Testis (tissue), 2 donors: ENCODE measurements at regions not wholly inside any gene's neighbourhood (a gene's known extent, or its start where the extent isn't known, plus 50 kb on each side); places are given as distances from the start of the nearest gene placed in this dataset.

Experiments used
- DNase-seq: peaks from one replicate; pipeline ENCODE4 v3.0.0-alpha.2; 2019
- H3K27ac ChIP-seq, 2 donors: fragments of 200-600 bp; sonication (generic); one replicate each; pipeline ENCODE4 v1.5.1; 2019
- H3K27me3 ChIP-seq: fragments of 200-600 bp; sonication (generic); one replicate; pipeline ENCODE4 v1.5.1; 2019
- H3K36me3 ChIP-seq: fragments of 200-600 bp; sonication (generic); one replicate; pipeline ENCODE4 v1.5.1; 2017; ENCODE audit warnings: low read depth; ENCODE audit errors: missing control alignments
- H3K4me1 ChIP-seq: fragments of 200-600 bp; sonication (generic); one replicate; pipeline ENCODE4 v1.5.1; 2019
- H3K4me3 ChIP-seq, 2 donors: fragments of 200-600 bp; sonication (generic); one replicate each; pipeline ENCODE4 v1.5.1; 2017 to 2019
- H3K9me3 ChIP-seq: fragments of 200-600 bp; sonication (generic); one replicate; pipeline ENCODE4 v1.5.1; 2017
- POLR2A ChIP-seq: fragments of 450-650 bp; IDR thresholded peaks from one replicate; pipeline ENCODE4 v1.6.1; 2017; ENCODE audit warnings: antibody characterized with exemption, mild to moderate bottlenecking, moderate library complexity
- WGBS, 2 donors: methylation state at CpG; one replicate each; pipeline ENCODE4 v1.1.5; 2018; 5-methylcytosine and 5-hydroxymethylcytosine counted together
- intact Hi-C: fragments of 100-400 bp; cut with DNase I; formaldehyde crosslinking; loops from one replicate; pipeline ENCODE4 v1.15.1; 2023; ENCODE audit warnings: low total_unique reads
- TF ChIP-seq, protein P1 (sequence below), 3 experiments: fragments of 450-650 bp in 2 of 3; fragments of 200-600 bp in 1 of 3; sonication (generic) in 1 of 3; IDR thresholded peaks; one replicate each; pipeline ENCODE4 v1.5.1; 2016 to 2019; ENCODE audit warnings: antibody characterized with exemption in 3 of 3, mild to moderate bottlenecking in 2 of 3, moderate library complexity in 1 of 3

DNA sequence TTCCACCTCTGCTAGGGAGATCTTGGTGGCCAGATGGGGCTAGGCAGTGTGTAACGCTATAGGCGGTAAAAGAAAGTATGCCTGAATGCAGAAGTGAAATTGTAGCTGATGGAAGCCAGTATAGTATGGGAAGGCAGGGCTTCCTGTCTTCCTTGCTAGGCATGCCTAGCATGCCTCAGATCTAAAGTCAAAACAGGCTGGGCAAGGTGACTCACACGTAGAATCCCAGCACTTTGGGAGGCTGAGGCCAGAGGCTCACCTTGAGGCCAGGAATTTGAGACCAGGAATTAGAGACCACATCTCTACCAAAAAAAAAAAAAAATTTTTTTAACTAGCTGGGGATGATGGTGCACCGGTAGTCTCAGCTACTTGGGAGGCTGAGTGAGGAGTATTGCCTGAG is 281.7 kb upstream of the MTNR1B start:
- no peaks in the 10 kb centered on the region for H3K9me3 ChIP-seq
- no peaks in the 10 kb centered on the region for H3K4me1 ChIP-seq
- H3K4me3 ChIP-seq, result no peak overlapping the region
- 88 to 96% methylated on average over 4 of the region's 4 CpGs for WGBS, 2 donors
- TF ChIP-seq, protein P1, sequence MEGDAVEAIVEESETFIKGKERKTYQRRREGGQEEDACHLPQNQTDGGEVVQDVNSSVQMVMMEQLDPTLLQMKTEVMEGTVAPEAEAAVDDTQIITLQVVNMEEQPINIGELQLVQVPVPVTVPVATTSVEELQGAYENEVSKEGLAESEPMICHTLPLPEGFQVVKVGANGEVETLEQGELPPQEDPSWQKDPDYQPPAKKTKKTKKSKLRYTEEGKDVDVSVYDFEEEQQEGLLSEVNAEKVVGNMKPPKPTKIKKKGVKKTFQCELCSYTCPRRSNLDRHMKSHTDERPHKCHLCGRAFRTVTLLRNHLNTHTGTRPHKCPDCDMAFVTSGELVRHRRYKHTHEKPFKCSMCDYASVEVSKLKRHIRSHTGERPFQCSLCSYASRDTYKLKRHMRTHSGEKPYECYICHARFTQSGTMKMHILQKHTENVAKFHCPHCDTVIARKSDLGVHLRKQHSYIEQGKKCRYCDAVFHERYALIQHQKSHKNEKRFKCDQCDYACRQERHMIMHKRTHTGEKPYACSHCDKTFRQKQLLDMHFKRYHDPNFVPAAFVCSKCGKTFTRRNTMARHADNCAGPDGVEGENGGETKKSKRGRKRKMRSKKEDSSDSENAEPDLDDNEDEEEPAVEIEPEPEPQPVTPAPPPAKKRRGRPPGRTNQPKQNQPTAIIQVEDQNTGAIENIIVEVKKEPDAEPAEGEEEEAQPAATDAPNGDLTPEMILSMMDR (IDR thresholded peaks at IDR 0.05), result no peak
- no peak for TF ChIP-seq POLR2A
- no peak for DNase-seq
- no peaks in the 10 kb centered on the region for H3K36me3 ChIP-seq
- no peaks in the 10 kb centered on the region for H3K27me3 ChIP-seq
- intact Hi-C loops, result no loop called here
- no peak overlapping the region for H3K27ac ChIP-seq

GRCh38 chr11:92688416-92688815 is 281.0 kb upstream of the MTNR1B start:
- no peaks in the 10 kb centered on the region for H3K9me3 ChIP-seq
- 75 to 90% methylated on average over 1 of the region's 1 CpG for WGBS, 2 donors
- TF ChIP-seq, protein P1 (IDR thresholded peaks at IDR 0.05), result no peak
- TF ChIP-seq POLR2A, result no peak
- no peaks in the 10 kb centered on the region for H3K27me3 ChIP-seq
- H3K4me1 ChIP-seq, result no peaks in the 10 kb centered on the region
- no peak for DNase-seq
- no peaks in the 10 kb centered on the region for H3K36me3 ChIP-seq
- H3K27ac ChIP-seq, result no peak overlapping the region
- intact Hi-C loops, result no loop called here
- no peak overlapping the region for H3K4me3 ChIP-seq

DNA sequence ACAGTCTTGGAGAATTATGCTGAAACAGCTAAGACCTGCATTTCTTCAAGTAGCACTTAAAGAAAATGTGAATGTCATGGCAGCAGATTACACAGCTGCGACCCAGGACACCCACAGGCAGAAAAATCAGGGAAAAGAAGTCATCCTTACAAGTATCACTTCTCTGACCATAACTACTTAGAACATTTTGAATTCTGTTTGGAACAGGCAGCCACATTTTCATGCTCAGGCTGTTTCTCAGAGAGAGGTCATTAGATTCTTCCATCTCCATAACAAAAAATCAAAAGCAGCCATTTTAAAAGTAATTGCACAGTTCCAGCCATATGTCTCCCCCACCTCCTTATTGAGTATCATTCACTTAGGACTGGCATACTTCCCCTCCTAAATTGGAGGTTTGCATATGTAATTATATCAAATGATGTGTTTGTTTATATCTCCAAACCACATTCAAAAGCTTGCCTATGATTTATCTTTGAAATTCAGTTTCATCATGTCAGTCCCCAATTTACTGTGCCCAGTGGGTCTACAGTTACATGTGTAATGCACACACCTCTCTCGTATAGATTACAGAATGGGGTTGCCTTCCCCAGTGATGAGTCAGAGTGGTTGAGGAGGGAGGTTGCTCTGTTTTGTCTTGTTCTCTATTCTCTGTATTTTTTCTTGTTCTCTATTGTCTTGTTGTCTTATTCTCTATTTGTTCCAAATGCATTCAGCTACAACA is 276.5 kb upstream of the MTNR1B start:
- intact Hi-C loops, result no loop called here
- 76 to 83% methylated on average over 2 of the region's 2 CpGs for WGBS, 2 donors
- Histone ChIP-seq H3K4me3 (no peak overlapping the region), H3K27me3 (no peaks in the 10 kb centered on the region), H3K9me3 (no peaks in the 10 kb centered on the region), H3K4me1 (no peaks in the 10 kb centered on the region), H3K27ac (no peak overlapping the region), H3K36me3 (no peaks in the 10 kb centered on the region)
- DNase-seq, result no peak
- TF ChIP-seq POLR2A, result no peak
- TF ChIP-seq, protein P1 (IDR thresholded peaks at IDR 0.05), result no peak

DNA sequence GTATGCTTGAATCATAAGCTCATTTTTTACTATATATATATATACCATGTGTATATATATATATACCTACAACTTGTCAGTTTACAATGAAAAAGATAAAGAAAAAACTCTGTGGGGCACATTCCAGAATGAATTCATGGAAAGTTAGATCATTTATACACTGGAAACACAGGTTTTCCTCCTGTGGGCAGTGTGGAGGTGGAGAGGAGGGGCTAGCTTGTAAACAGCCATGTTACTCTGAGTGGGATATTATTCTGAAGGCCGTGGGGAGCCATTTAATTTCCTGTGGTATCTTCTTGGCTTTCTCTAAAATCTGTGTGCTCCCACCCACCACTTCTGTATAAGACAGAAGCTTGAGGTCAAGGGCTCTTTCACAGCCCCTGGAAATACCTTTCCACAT is 273.4 kb upstream of the MTNR1B start:
- Histone ChIP-seq H3K36me3 (no peaks in the 10 kb centered on the region), H3K4me1 (no peaks in the 10 kb centered on the region), H3K27ac (no peak overlapping the region), H3K9me3 (no peaks in the 10 kb centered on the region), H3K27me3 (no peaks in the 10 kb centered on the region), H3K4me3 (no peak overlapping the region)
- intact Hi-C loops, result no loop called here
- DNase-seq, result no peak
- TF ChIP-seq, protein P1 (IDR thresholded peaks at IDR 0.05), result no peak
- TF ChIP-seq POLR2A, result no peak
- 94 to 96% methylated on average over 1 of the region's 1 CpG for WGBS, 2 donors
